GM18519 (cell line): ENCODE measurements at regions not wholly inside any gene's neighbourhood (a gene's known extent, or its start where the extent isn't known, plus 50 kb on each side); places are given as distances from the start of the nearest gene placed in this dataset.

Source experiments
- ATAC-seq: cut with Tn5 transposase; IDR thresholded peaks from one replicate; pipeline ENCODE4 v1.9.1; 2021; ENCODE audit warnings: mild to moderate bottlenecking, moderate library complexity; ENCODE audit not compliant: unreplicated experiment, low FRiP score

DNA sequence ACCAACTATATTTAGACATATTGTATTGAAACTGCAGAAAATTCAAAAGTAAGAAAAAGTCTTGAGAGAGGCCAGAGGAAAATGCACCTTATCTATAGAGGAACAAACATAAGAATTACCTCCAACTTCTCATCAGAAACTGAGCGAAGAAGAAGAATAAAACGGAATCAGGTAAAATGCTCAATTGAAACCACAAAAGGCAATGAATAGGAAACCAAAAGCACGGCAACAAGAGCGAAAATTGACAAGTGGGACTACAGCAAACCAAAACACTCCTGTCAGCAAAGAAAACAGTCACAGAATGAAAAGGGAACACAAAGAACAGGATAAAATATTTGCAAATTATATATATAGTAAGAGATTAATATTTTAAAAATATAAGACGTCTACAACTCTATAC lies 61.9 kb upstream of the PARP11 start:
- ATAC-seq: no peak

- ATAC-seq: no peak
Measured at GRCh38 chr12:3933819-3934192, 60.6 kb upstream of the PARP11 start.

- no peak for ATAC-seq
Measured at GRCh38 chr12:3933074-3933818, 60.0 kb upstream of the PARP11 start.

DNA sequence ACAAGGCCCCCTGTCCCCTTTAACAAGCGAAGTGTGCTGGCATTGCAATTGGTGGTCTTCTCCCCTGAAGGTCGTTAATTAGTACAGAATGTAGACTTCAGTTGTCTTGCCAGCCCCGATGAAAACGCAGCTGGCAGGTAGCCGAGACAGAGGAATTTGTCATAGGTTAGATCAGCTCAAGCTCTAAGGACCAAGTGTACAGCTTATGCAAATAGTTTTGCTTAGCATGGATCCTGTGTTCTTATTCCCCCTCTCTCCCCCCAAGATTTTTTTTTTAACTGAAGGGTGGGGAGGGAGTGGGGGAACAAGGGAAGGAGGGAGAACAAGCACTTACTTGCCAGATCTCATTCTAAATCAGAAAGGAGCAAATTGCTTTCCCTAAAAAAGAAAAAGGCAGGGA lies 58.6 kb upstream of the PARP11 start:
- no peak for ATAC-seq

DNA sequence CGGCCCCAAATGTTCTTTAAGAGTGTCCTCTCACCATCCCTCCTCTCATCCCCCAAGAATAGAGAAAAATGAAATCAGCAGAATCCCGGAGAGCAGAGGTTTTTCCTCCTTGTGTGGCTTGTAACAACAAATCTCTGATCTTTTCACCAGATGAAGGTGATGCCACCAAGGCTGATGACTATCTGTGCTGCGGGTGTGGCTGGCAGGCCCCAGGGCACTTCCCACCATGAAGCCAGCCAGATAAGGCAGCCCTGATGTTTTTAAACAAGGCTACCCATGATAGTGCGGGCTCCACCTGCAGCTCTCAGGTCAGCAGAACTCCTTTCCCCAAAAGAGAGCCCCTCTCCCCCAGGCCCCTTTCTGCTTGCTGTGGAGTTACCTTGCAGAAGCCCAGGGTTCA lies 58.0 kb upstream of the PARP11 start:
- no peak for ATAC-seq

DNA sequence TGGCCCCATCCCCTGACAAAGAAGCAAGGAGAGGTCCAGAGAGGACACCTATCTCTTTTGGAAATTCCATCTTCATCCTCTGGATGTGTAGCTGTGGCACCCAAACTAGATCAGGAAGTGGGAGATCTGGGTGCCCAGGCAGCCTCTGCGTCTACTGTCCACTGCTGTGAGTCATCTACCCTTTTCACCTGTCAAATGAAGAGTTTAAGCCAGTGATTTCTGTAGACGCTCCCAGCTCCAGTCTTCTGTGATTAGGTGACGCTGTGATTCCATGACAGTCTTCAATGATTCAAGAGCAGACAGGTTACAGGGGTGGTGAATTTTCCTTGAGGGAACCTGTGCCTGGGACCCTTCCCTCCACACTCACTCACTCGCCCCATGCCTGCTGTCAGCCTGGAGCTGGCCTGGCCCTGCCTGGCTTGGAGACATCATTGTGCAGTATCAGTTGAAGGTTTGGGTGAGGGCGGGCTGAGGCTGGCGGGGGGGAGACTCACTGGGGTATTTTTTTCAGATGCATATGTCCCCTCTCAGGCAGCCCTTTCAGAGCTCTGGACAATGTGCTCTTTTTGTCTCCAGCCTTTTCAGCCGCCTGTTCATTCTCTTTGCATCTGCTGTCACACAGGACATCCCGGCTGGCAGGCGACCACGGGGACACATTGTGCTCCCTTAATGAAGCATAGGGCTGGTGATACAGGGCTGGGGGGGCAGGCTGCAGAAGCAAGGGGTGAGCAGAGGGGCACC lies 56.8 kb upstream of the PARP11 start:
- ATAC-seq: no peak

DNA sequence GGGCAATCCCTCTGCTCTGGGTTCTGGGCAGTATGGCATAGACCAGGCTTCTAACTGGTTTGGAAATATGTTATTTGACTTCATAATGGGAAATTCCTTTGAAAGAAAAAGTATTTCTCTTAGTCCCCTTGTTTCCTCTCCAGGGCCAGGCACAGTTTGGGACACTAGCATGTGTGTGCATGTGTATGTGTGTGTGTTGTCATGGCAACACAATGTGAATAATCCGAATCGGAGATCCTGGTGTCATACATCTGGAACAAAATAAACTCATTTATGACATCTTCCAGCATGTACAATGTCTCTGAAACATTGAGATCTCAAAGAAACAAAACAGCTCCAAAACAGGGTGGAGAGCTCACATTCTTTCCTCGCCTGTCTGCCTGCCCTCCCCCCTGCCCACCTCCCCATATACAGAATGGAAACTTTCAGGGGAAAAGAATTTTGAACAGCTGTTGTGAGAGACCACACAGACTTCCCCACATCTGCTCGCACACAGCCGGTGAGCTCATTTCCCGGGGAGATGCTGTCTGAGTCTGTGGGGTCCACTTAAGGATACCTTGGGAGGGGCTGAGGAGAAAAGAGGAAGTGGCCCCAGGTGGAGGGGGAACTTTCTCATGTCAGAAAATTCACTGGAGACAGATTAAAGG lies 55.5 kb upstream of the PARP11 start:
- ATAC-seq: no peak

DNA sequence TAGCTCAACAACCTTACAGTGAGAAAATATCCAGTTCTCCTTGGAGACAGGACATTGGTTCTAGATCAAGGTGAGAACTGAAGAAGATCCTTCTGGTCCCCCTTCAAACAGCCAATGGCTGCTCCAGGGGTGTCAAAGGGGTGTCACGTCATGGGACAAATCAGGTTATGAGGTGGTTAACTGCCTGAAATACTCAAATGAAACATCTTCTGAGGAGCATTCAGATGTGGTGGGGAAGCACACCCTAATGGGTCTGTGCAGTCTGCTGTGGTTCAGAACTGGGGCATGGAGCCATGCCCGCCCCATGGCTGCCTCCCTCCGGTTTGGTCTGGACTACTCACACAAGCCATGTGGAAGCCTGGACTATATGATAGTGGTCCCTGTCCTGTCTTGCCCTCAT lies 52.4 kb upstream of the PARP11 start:
- no peak for ATAC-seq

DNA sequence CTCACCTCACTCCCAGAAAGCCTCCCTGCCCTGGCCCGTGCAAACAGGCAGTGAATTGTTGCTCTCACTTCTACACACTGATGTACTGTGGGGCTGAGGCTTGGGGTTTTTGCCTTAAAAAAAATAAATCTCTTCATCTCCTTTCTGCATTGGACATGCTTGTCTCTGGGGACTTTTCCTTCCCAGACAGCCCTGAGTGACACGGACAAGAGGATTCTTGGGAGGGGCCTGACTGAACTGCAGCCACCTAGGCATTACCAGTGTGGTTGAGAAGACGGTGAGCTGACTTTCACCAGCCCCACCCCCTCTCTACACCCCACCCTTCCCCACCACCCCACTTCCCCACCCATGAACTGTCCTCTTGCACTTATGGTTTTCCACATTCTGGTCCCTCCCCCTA lies 51.6 kb upstream of the PARP11 start:
- ATAC-seq: no peak

DNA sequence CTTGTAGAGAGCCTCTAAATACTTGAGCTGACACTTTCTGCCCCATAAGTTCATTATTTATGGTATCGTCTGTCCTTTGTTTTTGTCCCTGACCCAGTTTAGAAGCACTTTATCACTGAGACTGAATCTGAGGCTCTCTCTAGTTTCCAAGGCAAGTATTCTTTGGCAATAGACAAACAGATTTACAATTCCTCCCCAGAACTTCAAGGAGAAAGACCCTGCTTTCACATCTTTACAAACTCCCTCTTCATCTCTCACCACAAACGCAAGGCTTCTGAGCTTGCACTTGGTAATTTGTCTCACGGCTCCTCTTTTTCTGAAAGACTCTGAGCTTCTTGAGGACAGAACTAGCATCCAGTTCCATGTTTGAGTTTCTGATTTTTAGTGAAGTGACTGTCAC lies 49.8 kb upstream of the PARP11 start:
- no peak for ATAC-seq
